GM19239 (cell line): ENCODE measurements at regions not wholly inside any gene's neighbourhood (a gene's known extent, or its start where the extent isn't known, plus 50 kb on each side); places are given as distances from the start of the nearest gene placed in this dataset.

Source experiments
- DNase-seq: peaks from one replicate; pipeline ENCODE4 v3.0.0; 2011; ENCODE audit warnings: low spot score; ENCODE audit not compliant: insufficient read length
- FAIRE-seq: peaks from 2 replicates; lab custom pipeline; 2011; peaks lifted over from hg19 to GRCh38; lab: Jason Lieb, UNC

DNA sequence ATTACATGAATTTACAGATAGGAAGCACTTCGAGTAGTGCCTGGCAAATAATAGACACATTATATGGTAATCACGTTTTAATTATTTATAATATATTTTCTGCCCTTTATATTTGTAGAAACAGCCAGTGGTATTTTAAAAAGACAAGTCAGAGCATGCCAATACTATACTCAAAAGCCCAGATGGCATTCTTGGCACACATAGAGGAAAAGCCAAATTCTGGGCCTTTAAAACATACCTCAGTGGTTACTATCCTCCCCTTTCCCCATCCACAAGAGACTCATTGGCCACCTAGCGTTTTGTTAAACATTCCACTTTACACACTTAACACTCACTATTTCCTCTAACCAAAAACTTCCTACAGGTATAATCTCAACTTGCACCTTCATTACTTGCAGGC is 63.3 kb upstream of the ZNF804A start:
- no peak for FAIRE-seq
- no peak for DNase-seq

DNA sequence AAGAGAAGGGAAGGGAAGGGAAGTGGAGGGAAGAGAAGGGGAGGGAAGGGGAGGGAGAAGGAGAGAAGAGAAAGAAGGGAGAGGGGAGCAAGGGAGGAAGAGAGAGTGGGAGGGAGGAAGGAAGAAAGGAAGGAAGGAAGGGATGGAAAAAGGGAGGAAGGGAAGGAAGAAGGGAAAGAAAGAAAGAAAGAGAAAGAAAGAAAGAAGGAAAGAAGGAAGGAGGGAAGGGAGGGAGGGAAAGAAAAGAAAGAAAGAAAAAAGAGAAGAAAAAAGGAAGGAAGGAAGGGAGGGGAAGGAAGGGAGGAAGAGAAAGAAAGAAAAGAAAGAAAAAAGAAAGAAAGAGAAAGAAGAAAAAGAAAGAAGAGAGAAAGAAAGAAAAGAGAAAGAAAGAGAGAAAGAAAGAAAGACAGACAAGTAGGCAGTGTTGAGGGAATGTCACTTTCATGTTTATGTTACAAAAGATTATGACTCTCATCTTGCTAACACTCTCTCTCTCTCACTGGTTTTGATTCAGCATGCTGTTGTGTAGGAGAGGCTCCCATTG is 58.0 kb upstream of the ZNF804A start:
- DNase-seq (no peak), FAIRE-seq (no peak)

DNA sequence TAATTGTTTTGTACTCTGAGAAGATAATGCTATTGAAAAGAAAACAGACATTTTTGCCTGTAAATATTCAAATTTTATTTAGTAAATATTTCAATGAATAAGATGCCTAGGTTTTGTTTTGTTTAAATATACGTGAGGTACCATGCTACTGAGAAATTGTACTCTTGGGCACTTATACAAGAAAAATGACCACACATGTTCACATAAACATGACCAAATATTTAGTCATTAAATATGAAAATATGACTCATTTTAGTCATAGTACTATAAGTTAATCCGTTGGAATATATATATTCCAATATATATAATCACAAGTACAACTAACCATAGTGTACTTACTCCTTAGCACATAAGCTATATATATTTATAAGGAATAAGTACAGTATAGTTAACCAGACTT is 56.7 kb upstream of the ZNF804A start:
- FAIRE-seq (no peak), DNase-seq (no peak)

DNA sequence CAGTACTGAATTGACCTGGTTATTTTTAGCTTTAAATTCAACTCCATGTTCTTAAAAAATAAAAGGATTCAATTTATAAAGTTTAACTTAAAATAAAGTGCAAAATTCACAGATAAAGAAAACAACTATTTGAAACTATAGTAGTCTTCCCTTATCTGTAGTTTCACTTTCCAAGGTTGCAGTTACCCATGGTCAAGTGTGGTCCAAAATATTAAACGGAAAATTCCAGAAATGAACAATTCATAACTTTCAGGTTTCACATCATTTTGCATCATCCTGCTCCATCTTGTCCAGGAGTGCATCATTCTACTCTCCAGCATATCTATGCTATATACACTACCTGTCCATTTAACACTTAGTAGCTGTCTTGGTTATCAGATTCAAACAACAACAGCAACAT is 54.5 kb upstream of the ZNF804A start:
- no peak for FAIRE-seq

More for the DNA sequence above, 54.5 kb upstream of the ZNF804A start:
- DNase-seq, result no peak
